HG02642 (cell line): ENCODE measurements at regions not wholly inside any gene's neighbourhood (a gene's known extent, or its start where the extent isn't known, plus 50 kb on each side); places are given as distances from the start of the nearest gene placed in this dataset.
"Not testable (repeated sequence)": the region's sequence is repeated elsewhere in the genome, so short reads cannot be mapped to it uniquely, and the experiment has no call there.

Experiments
- ATAC-seq: cut with Tn5 transposase; IDR thresholded peaks from one replicate; pipeline ENCODE4 v1.9.1; 2021; ENCODE audit warnings: mild to moderate bottlenecking; ENCODE audit not compliant: unreplicated experiment, poor library complexity

DNA sequence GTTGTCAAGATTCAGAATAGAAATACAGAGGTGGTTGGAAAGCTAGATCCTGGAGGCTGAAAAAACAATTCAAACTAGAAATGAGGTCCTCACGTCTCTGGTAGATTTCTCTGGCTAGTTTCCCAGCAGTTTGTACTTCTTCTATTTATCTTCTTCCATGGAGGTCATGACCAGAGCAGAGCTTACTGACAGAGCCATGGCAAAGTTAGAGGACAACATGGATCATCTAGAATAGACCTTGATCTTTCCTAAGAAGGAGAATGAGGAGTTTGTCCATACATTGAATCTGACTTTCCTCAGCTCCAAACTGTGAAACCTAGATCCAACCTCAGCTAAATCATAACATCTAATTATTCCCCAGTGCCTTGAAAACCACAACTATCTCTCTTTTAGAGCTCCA is 900.8 kb upstream of the GOT2 start:
- no peak for ATAC-seq

- no peak for ATAC-seq
These were observed 900.0 kb upstream of the GOT2 start for GRCh38 chr16:59634004-59634579.

DNA sequence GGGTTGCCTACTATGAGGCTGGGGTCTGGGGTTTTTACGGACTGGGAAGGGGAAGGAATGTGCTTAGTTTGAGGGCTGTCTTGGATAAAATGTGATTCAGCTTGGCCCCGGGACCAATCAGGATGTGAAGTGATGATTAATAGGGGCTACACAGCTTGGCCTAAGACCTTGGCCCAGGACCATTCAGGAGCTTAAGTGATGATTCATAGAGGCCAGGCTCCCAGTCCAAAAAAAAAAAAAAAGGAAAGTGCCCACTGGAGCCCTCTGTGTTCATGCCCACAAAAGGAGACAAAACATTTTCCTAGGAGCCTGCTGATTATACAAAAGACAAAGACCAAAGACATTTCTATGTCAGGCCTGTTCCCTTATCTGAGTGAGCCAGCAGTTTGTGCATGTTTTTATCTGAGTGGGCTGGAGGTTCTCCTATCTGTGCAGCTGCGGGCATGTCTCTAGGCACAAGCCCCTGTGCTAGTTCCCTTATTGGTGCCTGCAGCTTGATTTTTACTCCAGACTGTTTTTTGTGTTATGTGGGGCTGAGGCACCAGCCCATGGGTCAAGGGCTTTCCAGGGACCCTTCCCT is 898.2 kb upstream of the GOT2 start:
- ATAC-seq = no peak

GRCh38 chr16:59624381-59624780 is 890.3 kb upstream of the GOT2 start:
- ATAC-seq = not testable (repeated sequence)

DNA sequence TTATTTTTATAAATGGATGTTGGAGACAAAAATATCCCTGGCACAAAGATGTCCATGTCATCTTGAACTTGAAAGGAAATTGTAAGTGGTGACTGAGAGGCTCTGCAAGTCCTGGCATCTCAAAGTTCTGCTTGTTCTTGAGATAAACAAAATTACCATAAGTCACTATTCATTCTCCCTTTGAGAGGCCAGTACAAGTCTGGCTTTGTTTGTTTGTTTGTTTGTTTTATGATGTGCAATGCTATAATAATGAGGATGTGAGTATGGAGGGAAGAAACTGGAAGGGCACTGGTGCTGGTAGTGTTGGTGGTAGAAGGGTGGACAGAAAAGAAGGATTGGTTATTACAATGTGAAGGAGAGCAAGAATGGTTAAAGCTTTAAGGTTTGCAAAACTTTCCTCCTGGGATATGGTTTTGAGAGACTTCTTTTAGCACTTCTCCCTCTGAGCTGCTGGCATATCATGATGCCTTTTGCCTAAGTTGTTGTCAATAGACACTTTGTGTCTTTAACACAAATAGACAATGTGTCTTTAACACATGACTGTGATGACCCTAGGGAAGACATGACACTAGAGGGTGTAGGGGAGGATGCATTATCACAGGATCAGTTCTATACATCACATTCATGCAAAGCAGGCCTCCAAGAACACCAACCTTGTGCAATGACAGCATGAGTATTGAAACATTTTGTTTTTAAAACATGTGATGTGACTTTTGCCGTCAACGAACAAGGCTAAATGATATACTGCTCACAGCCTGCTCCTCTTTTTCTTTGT is 880.5 kb upstream of the GOT2 start:
- no peak for ATAC-seq

DNA sequence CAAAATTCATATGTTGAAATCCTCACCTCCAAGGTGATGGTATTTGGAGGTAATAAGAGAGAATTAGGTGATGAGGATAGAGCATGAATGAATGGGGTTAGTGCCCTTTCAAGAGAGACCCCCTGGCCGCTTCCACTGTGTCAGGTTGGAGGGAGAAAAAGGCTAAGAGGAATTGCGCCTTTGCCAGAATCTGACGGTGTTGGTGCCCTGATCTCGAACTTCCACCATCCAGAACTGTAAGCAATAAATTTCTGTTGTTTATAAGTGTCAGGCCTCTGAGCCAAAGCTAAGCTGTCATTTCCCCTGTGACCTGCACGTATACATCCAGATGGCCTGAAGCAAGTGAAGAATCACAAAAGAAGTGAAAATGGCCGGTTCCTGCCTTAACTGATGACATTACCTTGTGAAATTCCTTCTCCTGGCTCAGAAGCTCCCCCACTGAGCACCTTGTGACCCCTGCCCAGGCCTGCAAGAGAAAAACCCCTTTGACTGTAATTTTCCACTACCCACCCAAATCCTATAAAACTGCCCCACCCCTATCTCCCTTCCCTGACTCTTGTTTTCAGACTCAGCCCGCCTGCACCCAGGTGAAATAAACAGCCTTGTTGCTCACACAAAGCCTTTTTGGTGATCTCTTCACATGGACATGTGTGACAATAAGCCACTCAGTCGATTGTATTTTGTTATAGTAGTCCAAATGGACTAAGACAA is 878.9 kb upstream of the GOT2 start:
- ATAC-seq = not testable (repeated sequence)

DNA sequence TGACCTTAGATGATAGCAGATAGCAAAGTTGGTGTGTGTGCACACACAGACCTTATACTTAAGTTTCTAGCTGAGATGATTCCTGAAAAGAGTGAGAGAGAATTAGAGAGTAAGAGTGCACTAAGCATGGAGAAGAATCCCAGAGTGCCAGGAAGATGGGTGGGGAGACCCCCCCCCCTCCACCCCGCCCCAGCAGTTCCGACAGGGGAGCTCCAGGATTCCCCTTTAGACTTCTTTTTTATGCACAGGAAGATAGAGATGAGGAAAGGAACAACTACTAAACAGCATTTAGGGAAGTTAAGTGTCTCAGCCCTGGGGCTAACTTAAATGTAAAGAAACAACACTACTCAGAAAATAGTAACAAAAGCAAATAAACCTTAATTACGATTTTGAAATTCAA is 878.0 kb upstream of the GOT2 start:
- ATAC-seq = no peak

GRCh38 chr16:59611556-59611955 is 877.4 kb upstream of the GOT2 start:
- ATAC-seq = no peak

- ATAC-seq = no peak
These were observed 871.6 kb upstream of the GOT2 start for GRCh38 chr16:59605706-59606105.

DNA sequence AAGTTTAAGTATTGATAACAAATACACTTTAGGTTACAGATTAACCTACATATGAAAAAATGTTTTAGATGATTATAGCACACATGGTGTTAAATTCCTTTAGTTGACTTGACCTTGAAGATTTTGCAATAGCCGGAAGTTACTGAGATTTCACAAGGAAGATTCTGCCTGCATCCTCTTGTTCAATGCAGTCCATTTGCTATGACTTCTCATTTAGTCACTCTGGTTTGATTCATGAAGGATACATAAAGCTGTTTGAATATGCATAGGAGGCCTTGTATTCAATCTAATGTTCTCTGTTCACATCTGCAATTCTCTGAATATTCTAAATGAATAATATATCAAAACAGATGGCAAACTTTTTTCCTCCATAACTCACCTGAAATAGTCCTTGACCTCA is 870.2 kb upstream of the GOT2 start:
- ATAC-seq = no peak

- ATAC-seq = no peak
These were observed 867.3 kb upstream of the GOT2 start for GRCh38 chr16:59601452-59601851.

DNA sequence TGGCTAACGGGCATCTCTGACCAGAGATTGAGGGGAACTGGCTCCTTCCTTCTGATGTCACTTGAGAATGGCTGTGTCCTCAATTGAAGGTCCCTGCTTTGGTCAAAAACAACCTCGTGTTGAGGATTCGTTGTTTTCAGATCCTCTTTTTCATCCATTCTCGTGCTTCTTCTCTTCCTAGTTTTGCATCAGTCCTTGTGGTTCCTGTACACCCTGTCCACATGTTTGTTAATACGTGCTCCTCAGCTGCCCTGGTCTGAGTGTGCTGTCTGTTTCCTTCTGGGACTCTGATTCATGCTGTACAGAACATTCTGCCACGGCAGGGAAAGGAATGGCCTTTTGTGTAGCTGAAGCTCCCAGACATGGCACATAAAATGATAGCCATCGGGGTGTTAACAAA is 863.2 kb upstream of the GOT2 start:
- no peak for ATAC-seq

GRCh38 chr16:59596693-59597092 is 862.6 kb upstream of the GOT2 start:
- ATAC-seq = no peak

DNA sequence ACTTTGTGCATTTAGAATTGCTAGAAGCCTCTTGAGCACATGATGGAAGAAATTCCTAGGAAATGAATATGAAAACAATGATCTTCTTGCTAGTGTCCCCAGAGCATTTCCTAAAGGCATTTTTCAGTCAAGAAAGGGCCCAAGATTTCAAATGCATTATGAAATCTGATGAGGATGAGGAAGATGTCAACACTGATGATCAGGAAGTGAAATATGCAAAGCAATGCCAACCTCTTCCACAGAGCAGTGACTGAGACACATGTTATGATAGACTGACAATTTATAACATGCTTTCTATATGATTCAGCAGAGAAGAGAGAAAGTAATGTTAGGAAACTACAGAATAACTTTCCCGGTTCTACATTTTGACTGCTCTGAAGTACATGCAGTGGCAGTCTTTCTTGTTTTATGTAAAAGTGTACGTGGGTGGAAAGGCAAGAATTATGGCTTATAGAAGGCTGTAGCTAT is 859.1 kb upstream of the GOT2 start:
- ATAC-seq = no peak

DNA sequence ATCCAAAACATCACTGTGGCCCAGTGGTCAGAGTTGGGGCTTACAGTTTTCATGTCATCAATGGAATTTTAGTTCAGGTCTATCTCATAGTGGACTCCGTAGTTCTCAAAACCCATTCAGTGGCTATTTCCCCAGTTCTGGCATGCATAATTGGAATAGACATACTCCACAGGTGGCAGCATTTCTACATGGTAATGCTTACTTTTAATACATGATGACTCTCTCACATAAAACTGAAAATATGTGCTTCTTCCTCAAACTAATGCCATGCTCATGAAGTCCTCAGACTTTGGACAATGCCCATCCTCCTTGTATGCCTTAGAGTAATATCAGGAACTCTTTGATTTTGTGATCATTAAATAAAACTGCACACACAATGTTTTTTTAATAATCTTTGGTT is 857.4 kb upstream of the GOT2 start:
- no peak for ATAC-seq

DNA sequence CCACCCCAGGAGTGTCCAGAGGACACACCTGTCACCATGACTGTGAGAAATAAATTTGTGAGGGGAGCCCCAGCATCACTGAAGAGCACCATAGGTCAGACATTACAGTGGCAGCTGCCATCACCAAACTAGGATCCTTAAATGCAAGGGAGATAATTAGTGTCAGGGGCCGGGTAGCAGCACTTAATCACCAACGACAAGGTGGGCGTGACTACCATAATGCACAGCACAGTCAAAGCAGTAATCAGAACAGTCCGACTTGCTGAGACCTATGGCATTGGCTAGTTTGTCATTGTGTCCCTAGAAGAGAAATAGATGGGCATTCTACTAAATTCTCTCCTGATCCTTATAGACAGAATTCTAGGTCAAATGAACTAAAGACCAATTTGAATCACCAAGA is 856.7 kb upstream of the GOT2 start:
- ATAC-seq = no peak

DNA sequence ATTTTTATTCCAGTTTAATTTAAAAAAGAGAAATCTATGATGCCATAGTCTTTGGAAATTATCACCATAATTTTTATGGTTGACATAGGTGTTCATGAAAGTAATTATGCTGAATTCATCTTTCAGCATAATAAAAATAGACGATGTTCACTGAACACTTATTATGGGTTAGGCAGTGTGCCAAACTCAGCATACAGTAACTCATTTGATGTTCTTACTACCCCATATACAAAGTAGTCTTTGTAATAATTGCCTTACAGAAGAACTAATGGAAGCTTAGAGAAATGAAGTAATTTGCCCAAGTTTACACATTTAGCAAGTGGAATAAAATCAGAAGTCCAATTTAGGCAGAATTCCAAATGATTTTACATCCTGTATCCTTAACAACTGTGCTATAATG is 852.2 kb upstream of the GOT2 start:
- no peak for ATAC-seq

- no peak for ATAC-seq
These were observed 840.2 kb upstream of the GOT2 start for GRCh38 chr16:59574296-59574695.

GRCh38 chr16:59573528-59574271 is 839.6 kb upstream of the GOT2 start:
- no peak for ATAC-seq

- ATAC-seq = no peak
These were observed 833.4 kb upstream of the GOT2 start for GRCh38 chr16:59567496-59567895.
